MCF 10A (cell line): ENCODE measurements at regions not wholly inside any gene's neighbourhood (a gene's known extent, or its start where the extent isn't known, plus 50 kb on each side); places are given as distances from the start of the nearest gene placed in this dataset.

Experiments
- BruUV-seq: library from RNA; stranded (reverse); fragments of 400-500 nt; replicated peaks from 2 replicates; lab custom pipeline; 2021; lab: Mats Ljungman, UMichigan
- CTCF ChIA-PET: fragments of 300-600 bp; sonication (Branson Sonifier 250); formaldehyde crosslinking; extraction: SDS; loops from one replicate; lab custom pipeline; 2021; ENCODE audit warnings: antibody characterized with exemption, inconsistent platforms; lab: Yijun Ruan, JAX
- POLR2A ChIA-PET: fragments of 300-600, 350-650 bp; sonication (Branson Sonifier 250); formaldehyde crosslinking; extraction: SDS; loops from one replicate; lab custom pipeline; 2020; ENCODE audit warnings: antibody characterized with exemption, inconsistent platforms; lab: Yijun Ruan, JAX
- DNase-seq: peaks from one replicate; pipeline ENCODE4 v3.0.0-alpha.2; 2018; ENCODE audit not compliant: unreplicated experiment
- H3K27ac Mint-ChIP-seq: one replicate; pipeline ENCODE4 v1.8.0; 2022; ENCODE audit warnings: mild to moderate bottlenecking, low read depth, mixed read lengths; ENCODE audit not compliant: unreplicated experiment
- H3K27me3 Mint-ChIP-seq: one replicate; pipeline ENCODE4 v1.8.0; 2022; ENCODE audit warnings: mixed read lengths; ENCODE audit not compliant: insufficient read depth, unreplicated experiment
- H3K36me3 Mint-ChIP-seq: one replicate; pipeline ENCODE4 v1.8.0; 2022; ENCODE audit warnings: mild to moderate bottlenecking, moderate library complexity, mixed read lengths; ENCODE audit not compliant: insufficient read depth, unreplicated experiment
- H3K4me1 Mint-ChIP-seq: one replicate; pipeline ENCODE4 v1.8.0; 2022; ENCODE audit warnings: mixed read lengths; ENCODE audit not compliant: insufficient read depth, unreplicated experiment
- H3K4me3 Mint-ChIP-seq: one replicate; pipeline ENCODE4 v1.8.0; 2022; ENCODE audit warnings: mild to moderate bottlenecking, moderate library complexity, mixed read lengths; ENCODE audit not compliant: unreplicated experiment
- H3K9me3 Mint-ChIP-seq: one replicate; pipeline ENCODE4 v1.8.0; 2022; ENCODE audit warnings: mixed read lengths; ENCODE audit not compliant: unreplicated experiment
- intact Hi-C: fragments of 100-400 bp; cut with micrococcal nuclease; formaldehyde crosslinking; loops from 2 replicates; pipeline ENCODE4 v1.14.1; 2022
- TF ChIP-seq, protein P1 (sequence below): fragments of 200-600 bp; IDR thresholded peaks from one replicate; pipeline ENCODE4 v1.8.0; 2022; ENCODE audit warnings: antibody characterized with exemption, mild to moderate bottlenecking; ENCODE audit not compliant: unreplicated experiment

- Mint-ChIP-seq H3K9me3 (no peaks in the 10 kb centered on the region), H3K27me3 (no peaks in the 10 kb centered on the region), H3K36me3 (no peaks in the 10 kb centered on the region), H3K4me1 (no peaks in the 10 kb centered on the region), H3K27ac (peak overlapping the region; percentile 41), H3K4me3 (no peak overlapping the region)
- no peak for DNase-seq
- ChIA-PET CTCF (no interaction called here), POLR2A (no interaction called here)
- TF ChIP-seq, protein P1, sequence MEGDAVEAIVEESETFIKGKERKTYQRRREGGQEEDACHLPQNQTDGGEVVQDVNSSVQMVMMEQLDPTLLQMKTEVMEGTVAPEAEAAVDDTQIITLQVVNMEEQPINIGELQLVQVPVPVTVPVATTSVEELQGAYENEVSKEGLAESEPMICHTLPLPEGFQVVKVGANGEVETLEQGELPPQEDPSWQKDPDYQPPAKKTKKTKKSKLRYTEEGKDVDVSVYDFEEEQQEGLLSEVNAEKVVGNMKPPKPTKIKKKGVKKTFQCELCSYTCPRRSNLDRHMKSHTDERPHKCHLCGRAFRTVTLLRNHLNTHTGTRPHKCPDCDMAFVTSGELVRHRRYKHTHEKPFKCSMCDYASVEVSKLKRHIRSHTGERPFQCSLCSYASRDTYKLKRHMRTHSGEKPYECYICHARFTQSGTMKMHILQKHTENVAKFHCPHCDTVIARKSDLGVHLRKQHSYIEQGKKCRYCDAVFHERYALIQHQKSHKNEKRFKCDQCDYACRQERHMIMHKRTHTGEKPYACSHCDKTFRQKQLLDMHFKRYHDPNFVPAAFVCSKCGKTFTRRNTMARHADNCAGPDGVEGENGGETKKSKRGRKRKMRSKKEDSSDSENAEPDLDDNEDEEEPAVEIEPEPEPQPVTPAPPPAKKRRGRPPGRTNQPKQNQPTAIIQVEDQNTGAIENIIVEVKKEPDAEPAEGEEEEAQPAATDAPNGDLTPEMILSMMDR, result no peak
- intact Hi-C loops, result no loop called here
- no TSS peak for BruUV-seq
Measured at GRCh38 chr21:26281506-26281905, 110.9 kb upstream of the APP start.

DNA sequence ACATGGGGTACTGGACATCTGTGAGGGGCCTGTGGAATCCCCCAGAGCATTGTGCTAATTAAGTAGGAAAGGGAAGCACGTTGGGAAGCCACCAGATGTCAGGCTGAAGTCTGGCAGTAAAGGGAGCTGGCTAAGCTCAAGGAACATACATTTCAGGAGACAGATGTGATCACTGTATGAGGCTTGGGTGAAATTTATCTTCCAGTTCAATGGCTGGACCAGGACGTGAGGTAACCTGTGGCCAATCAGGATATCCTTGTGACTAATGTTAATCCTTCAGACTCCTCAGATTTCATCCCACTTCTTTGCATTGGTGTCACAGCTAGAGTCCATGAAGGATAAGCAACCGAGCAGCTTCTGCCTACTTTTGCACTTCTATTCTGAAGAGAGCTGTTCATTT is 110.2 kb upstream of the APP start:
- Mint-ChIP-seq H3K9me3 (no peaks in the 10 kb centered on the region), H3K4me1 (no peaks in the 10 kb centered on the region), H3K27ac (no peak overlapping the region), H3K4me3 (no peak overlapping the region), H3K36me3 (no peaks in the 10 kb centered on the region), H3K27me3 (no peaks in the 10 kb centered on the region)
- intact Hi-C loops, result no loop called here
- CTCF ChIA-PET, result interaction anchor here (0.6 to 0.7 kb wide), 2 partner anchors 83 to 231 kb away, joined by 3 read pairs; no protein-coding TSS in a partner anchor
- DNase-seq, result peak; percentile 11
- POLR2A ChIA-PET, result no interaction called here
- TF ChIP-seq, protein P1, result no peak
- no TSS peak for BruUV-seq

DNA sequence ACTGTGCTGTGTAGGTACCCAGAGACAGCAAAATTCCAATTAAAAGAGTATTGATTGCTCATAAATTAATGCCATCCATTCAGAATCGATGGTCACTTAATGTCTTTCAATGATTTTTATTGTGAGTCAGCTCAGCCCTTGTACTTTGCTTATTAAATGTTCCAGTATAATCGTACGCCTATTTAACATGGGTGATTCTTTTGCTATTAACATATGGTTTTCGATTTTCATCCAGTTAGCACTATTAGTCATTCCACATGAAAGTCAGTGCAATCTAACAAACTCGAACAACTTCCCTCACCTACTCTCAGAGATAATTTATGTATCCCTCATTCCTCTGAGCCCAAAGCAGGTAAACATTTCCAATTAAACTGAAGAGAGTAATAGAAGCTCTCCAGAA is 109.6 kb upstream of the APP start:
- Mint-ChIP-seq H3K27ac (no peak overlapping the region), H3K9me3 (no peaks in the 10 kb centered on the region), H3K36me3 (no peaks in the 10 kb centered on the region), H3K4me3 (no peak overlapping the region), H3K4me1 (no peaks in the 10 kb centered on the region), H3K27me3 (no peaks in the 10 kb centered on the region)
- POLR2A ChIA-PET, result no interaction called here
- no peak for DNase-seq
- TF ChIP-seq, protein P1, result no peak
- intact Hi-C loops, result no loop called here
- CTCF ChIA-PET, result interaction anchor here (0.6 kb wide), 1 partner anchor 82 kb away, joined by 3 read pairs; no protein-coding TSS in a partner anchor
- no TSS peak for BruUV-seq

DNA sequence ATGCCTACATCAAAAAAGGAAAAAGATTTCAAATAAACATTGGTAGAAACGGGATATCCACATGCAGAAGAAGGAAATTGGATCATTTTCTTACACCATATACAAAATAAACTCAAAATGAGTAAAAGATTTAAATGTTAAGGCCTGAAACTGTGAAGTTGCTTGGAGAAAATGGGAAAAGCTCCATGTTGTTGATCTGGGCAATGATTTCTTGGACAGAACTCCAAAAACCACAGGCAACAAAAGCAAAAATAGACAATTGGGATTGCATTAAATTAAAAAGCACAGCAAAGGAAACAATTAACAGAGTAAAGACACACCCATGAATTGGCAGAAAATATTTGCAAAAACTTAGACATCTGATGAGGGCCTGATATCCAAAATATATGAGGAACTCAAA is 105.2 kb upstream of the APP start:
- no peaks in the 10 kb centered on the region for H3K36me3 Mint-ChIP-seq
- CTCF ChIA-PET, result no interaction called here
- BruUV-seq, result no TSS peak
- H3K4me1 Mint-ChIP-seq, result no peaks in the 10 kb centered on the region
- H3K27ac Mint-ChIP-seq, result no peak overlapping the region
- POLR2A ChIA-PET, result no interaction called here
- no peaks in the 10 kb centered on the region for H3K27me3 Mint-ChIP-seq
- peaks cover 33% of the 10 kb centered on the region for H3K9me3 Mint-ChIP-seq
- TF ChIP-seq, protein P1, result no peak
- intact Hi-C loops, result no loop called here
- no peak for DNase-seq
- no peak overlapping the region for H3K4me3 Mint-ChIP-seq
